GM21390 (cell line): ENCODE measurements at regions not wholly inside any gene's neighbourhood (a gene's known extent, or its start where the extent isn't known, plus 50 kb on each side); places are given as distances from the start of the nearest gene placed in this dataset.

Experiments used
- ATAC-seq: cut with Tn5 transposase; IDR thresholded peaks from one replicate; pipeline ENCODE4 v1.9.1; 2021; ENCODE audit not compliant: unreplicated experiment

- no peak for ATAC-seq
Observed at GRCh38 chr1:208757846-208758245, 513.7 kb upstream of the PLXNA2 start.

- ATAC-seq: no peak
Observed at GRCh38 chr1:208759255-208759654, 515.1 kb upstream of the PLXNA2 start.

GRCh38 chr1:208763971-208764370 lies 519.8 kb upstream of the PLXNA2 start:
- no peak for ATAC-seq

- no peak for ATAC-seq
Observed at GRCh38 chr1:208766832-208767231, 522.6 kb upstream of the PLXNA2 start.

GRCh38 chr1:208767816-208768215 lies 523.6 kb upstream of the PLXNA2 start:
- ATAC-seq: no peak

DNA sequence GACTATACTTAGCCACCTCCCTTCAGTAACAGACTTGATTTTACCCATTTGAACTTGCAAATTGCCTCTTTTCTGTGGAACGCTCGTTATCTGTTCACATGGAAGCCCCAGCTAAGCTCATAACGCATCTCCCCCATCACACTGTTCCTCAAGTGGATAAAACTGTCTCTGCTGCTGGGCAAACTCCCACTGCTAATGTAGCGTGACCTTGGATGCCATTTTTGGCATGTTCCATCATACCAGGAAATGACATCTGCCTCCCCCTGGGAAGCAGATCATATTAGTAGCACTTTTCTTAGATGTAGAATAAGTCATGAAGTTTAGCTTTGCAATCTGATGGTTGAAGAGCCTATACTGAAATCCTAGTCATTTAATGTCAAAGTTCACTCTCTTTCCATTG lies 528.7 kb upstream of the PLXNA2 start:
- no peak for ATAC-seq

- ATAC-seq: no peak
Observed at GRCh38 chr1:208775841-208776240, 531.7 kb upstream of the PLXNA2 start.

DNA sequence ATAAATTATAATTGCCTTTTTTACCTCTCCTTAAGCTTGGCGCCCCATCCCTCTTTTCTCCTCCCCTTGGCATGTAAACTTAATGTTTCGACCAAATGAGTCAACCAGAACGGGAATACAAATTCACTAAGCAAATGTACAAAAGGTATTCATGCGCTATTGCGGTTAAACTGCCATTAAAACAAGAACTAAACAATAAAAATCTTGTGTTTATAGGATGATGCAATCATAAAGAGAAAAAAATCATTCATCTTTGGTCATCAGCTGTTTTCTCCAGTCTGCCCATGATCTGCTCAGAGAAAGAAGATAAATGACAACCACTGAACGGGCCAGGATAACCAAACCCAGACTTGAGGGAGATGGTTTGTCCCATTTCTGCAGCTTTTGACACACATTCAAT lies 534.2 kb upstream of the PLXNA2 start:
- ATAC-seq: no peak

- no peak for ATAC-seq
Observed at GRCh38 chr1:208781391-208782045, 537.3 kb upstream of the PLXNA2 start.

DNA sequence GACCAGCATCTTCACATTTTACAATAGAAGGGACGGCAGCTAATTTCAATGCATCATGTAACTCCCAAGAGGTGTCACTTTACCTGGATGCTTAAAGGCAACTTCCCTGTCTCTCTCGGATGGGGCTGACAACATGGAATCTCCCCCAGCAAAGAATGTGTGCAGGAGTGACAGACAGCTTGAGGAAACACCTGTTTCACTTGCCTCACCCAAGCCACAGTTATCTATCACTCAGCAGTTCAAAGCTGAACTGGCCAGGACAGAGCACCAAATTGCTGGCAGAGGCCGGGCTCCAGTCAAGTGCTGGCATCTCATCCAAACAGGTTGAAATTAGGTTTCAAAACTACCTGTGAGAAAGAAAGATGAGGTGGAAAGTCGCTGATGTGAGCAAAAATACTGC lies 538.0 kb upstream of the PLXNA2 start:
- ATAC-seq: no peak

GRCh38 chr1:208785629-208786028 lies 541.4 kb upstream of the PLXNA2 start:
- ATAC-seq: no peak

DNA sequence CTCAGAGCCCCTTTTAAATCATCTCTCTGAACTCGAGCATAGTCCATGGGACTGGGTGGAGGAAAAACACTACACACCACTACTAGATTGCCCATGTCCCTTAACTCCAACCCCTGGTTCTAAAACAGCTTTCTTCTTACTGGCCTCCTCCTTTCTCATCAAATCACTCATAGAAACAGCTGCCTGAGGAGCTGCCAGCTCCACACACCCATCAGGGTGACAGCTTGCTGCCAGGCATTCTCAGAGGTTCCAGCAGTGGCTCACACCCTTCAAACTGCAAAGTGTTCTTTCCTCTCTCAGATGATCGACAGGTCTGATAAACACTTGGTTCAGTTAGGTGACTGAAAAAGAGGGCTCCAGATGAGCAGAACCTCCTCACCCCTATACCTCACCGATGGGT lies 543.0 kb upstream of the PLXNA2 start:
- no peak for ATAC-seq

- no peak for ATAC-seq
Observed at GRCh38 chr1:208788013-208788540, 543.9 kb upstream of the PLXNA2 start.

GRCh38 chr1:208791456-208791855 lies 547.3 kb upstream of the PLXNA2 start:
- no peak for ATAC-seq

GRCh38 chr1:208793861-208794345 lies 549.7 kb upstream of the PLXNA2 start:
- no peak for ATAC-seq

GRCh38 chr1:208799186-208799585 lies 555.0 kb upstream of the PLXNA2 start:
- ATAC-seq: no peak

DNA sequence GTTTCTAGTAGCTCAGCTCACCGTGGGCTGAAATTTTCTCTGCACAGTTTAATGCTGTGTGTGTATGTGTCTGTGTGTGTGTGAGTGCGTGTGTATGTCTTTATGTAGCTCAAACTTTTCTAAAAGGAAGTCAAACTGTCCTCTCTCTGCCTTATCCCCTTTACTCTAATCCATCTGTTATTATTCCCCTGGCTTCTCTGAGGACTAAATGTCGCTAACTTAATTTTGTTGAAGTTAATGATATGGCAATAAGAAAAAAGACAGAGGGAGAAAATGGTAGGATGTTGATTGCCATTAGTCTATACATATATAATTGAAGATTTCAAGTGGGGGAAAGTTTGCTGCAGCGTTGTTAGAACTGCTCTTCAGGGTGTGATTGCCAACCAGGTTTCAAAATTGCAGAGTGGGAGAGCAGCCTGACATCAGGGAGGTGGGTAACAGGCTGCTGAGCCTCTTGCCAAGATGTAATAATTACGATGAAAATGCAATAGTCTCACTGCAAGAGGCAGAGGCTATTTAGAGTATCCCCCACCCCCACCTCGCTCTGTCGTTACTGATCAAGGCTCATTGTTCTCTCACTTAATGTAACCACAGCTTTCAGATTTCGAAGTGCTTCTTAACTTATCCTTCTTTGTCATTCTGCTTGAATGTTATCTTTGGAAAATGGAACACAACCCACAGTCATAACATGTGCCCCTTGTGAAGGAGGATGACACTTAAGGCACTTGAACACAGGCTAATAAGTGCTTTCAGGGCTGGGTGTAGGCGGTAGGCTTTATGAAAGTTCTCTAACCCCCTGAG lies 559.0 kb upstream of the PLXNA2 start:
- ATAC-seq: no peak

DNA sequence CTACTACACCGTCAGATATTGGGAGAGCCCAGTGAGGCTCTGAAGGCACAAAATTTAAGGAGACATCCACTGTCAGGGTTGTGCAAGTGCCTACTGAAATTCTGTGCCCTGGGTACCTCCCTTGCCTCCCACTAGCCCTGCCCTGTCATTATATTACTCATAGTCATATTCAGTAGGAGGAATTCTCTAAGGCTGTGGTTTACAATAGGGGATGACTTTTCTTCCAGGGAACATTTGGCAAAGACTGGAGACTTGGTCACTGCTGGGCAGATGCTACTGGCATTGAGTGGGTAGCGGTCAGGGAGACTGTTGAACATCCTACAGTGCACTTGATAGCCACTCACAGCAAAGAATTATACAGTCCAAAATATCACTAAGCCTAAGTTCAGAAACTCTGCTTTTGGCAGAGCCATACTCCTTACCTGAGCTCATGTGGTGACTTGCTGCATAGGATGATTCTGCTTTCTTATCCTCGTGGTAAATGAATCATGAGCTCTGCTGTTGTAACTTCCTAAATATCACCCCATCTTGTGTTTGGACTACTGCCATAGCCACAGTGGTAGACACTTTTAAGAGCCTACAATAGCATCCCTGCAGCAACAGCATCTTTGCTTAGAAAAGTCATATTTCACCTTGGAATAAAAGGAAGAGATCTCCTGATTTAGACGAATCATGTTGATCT lies 563.4 kb upstream of the PLXNA2 start:
- ATAC-seq: no peak

DNA sequence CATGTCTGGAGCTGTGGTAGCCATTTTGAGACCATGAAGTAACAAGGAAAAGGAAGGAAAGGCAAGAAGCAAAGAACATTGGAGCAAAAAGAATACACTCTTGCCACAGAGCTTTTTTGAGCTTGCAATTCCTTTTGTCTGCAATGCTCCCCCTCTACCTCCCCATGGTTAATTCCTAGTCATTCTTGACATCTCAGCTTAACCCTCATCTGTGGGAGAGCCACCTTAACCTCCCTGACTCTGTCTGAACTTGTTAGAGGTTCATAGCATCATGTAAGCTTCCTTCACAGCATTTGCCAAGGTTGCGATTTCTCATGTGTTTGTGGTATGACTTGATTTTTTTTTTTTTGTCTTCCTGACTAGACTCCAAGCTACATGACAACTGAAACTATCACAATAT lies 564.1 kb upstream of the PLXNA2 start:
- no peak for ATAC-seq

DNA sequence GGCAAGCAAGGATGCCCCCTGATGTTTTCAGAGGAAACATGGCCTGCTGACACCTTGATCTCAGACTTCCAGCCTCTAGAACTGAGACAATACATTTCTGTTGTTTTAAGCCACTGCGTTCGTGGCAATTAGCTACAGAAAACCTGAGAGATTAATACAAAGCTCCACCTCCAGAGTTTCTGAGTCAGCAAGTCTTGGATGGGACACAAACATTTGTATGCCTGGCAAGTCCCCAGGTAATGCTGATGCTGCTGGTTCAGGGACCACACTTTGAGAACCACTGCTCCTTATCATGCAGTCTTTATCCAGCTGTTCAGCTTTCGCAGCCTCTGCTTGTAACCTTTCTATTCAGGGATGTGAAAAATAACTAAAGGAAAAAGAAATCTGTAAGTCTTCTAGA lies 565.7 kb upstream of the PLXNA2 start:
- ATAC-seq: no peak

DNA sequence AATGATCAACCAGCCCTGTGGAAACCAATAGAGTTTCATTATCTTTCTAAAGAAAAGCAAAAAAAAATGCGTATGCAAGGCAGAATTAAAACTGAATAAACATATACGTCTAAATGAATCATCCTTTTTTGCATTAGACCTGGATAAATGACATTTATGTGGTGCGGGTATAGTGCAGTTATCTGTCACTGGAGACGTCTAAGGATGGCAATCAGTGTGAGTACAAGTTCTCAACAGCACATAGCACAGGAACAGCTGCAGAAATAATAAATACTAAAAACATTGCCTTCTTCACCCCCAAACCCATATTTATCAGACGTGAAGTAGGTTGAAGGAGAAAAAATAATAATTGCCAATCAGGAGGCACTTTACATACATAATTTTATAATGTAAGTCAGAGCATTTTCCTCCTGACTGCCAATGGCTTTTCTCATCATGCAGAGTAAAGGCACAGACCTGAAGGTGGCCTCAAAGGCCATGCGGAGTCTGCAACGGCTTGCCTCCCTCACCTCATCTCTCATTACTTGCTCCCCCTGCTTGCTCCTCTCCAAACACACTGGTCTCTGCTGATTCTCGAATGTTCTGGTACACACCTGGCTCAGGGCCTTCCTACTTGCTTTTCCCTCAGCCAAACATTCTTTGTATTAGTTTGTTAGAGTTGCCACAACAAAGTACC lies 574.7 kb upstream of the PLXNA2 start:
- no peak for ATAC-seq
